ENCODE measurements at regions not wholly inside any gene's neighbourhood (a gene's known extent, or its start where the extent isn't known, plus 50 kb on each side); places are given as distances from the start of the nearest gene placed in this dataset.

DNA sequence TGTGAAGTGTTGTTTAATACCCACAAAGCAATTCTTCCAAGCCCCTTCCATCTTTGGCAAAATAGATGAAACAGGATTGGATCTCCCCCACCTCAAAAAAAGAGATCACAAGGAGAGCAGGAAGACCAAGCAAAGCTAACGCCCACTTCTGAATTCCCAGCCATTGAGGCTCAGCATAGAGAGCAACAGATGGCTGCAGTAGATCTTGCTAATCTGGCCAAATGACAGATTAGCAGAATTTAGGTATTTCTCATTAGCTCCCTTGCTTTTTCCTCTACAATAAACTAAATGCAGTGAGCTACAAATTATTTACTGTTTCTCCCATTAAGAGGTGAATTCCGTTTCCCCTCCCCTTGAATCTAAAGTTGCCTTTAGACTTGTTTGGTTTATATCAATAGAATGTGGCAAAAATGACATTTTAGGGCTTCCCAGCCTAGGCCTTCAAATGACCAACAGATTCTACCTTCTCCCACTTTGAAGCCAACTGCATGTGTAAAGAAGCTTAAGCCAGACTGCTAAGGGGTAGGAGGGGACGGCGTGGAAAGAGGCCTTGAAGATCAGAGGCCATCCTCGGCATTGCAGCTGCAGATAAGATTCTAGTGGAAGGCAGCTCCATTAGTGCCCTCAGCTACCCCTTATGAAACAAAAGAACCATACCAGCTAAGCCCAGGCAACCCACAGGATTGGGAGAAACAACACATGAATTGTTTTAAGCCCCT is 56.8 kb upstream of the CPEB4 start:
- peaks cover 4% of the 10 kb centered on the region for H3F3A ChIP-seq (ENCODE audit: control insufficient read depth, insufficient read depth)
- no peaks in the 10 kb centered on the region for H3K79me2 ChIP-seq (ENCODE audit: control insufficient read depth, low read length)
- H3K4me2 ChIP-seq (ENCODE audit: low read length): no peak overlapping the region
- peaks cover 75% of the 10 kb centered on the region for H3K4me1 ChIP-seq (ENCODE audit: control insufficient read depth, low read length)
- H3K36me3 ChIP-seq (ENCODE audit: control insufficient read depth, low read length): no peaks in the 10 kb centered on the region
- no peaks in the 10 kb centered on the region for H3K27me3 ChIP-seq (ENCODE audit: control insufficient read depth, low read length)
- H3K27ac ChIP-seq (ENCODE audit: low read depth, low read length): no peak overlapping the region
- no peaks in the 10 kb centered on the region for H3K9me2 ChIP-seq (replicated peaks; ENCODE audit: control insufficient read depth, low read length)
- TF ChIP-seq EZH2phosphoT487 (IDR thresholded peaks at IDR 0.05; ENCODE audit: borderline replicate concordance, low read length): no peak
- TF ChIP-seq, protein P1, sequence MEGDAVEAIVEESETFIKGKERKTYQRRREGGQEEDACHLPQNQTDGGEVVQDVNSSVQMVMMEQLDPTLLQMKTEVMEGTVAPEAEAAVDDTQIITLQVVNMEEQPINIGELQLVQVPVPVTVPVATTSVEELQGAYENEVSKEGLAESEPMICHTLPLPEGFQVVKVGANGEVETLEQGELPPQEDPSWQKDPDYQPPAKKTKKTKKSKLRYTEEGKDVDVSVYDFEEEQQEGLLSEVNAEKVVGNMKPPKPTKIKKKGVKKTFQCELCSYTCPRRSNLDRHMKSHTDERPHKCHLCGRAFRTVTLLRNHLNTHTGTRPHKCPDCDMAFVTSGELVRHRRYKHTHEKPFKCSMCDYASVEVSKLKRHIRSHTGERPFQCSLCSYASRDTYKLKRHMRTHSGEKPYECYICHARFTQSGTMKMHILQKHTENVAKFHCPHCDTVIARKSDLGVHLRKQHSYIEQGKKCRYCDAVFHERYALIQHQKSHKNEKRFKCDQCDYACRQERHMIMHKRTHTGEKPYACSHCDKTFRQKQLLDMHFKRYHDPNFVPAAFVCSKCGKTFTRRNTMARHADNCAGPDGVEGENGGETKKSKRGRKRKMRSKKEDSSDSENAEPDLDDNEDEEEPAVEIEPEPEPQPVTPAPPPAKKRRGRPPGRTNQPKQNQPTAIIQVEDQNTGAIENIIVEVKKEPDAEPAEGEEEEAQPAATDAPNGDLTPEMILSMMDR (IDR thresholded peaks at IDR 0.05; ENCODE audit: low read depth, low read length, poor library complexity, severe bottlenecking): no peak
- H3K9me3 ChIP-seq (ENCODE audit: control insufficient read depth, insufficient read depth, low read length): no peaks in the 10 kb centered on the region
- no peak overlapping the region for H3K4me3 ChIP-seq (ENCODE audit: low read length)
- H4K20me1 ChIP-seq (ENCODE audit: control insufficient read depth, insufficient read depth, low read depth, low read length): no peaks in the 10 kb centered on the region

DNA sequence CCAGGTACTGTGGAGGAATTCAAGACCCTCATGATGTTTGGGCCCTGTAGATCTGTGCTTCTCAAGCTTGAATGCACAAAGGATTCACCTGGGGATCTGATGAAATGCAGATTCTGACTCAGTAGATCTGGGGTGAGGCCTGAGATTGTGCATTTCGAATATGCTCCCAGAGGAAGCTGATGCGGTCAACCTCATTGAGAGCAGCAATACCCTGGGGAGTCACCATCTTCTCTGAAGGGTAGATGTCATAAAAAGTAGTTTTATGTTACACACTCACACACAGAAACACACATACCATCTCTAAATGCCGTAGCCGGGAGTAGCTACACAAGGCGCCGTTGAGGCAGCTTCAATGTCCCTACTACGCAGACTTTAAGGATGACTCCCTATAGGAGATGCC is 55.8 kb upstream of the CPEB4 start:
- Histone ChIP-seq H3F3A (ENCODE audit: control insufficient read depth, insufficient read depth) (peaks cover 4% of the 10 kb centered on the region), H3K27me3 (ENCODE audit: control insufficient read depth, low read length) (no peaks in the 10 kb centered on the region), H3K4me1 (ENCODE audit: control insufficient read depth, low read length) (peaks cover 69% of the 10 kb centered on the region), H3K36me3 (ENCODE audit: control insufficient read depth, low read length) (no peaks in the 10 kb centered on the region), H4K20me1 (ENCODE audit: control insufficient read depth, insufficient read depth, low read depth, low read length) (no peaks in the 10 kb centered on the region), H3K9me2 (replicated peaks; ENCODE audit: control insufficient read depth, low read length) (no peaks in the 10 kb centered on the region), H3K79me2 (ENCODE audit: control insufficient read depth, low read length) (no peaks in the 10 kb centered on the region), H3K4me3 (ENCODE audit: low read length) (no peak overlapping the region), H3K4me2 (ENCODE audit: low read length) (peak overlapping the region; percentile 2), H3K9me3 (ENCODE audit: control insufficient read depth, insufficient read depth, low read length) (no peaks in the 10 kb centered on the region), H3K27ac (ENCODE audit: low read depth, low read length) (no peak overlapping the region)
- TF ChIP-seq EZH2phosphoT487 (IDR thresholded peaks at IDR 0.05; ENCODE audit: borderline replicate concordance, low read length): no peak
- TF ChIP-seq, protein P1 (IDR thresholded peaks at IDR 0.05; ENCODE audit: low read depth, low read length, poor library complexity, severe bottlenecking): no peak

DNA sequence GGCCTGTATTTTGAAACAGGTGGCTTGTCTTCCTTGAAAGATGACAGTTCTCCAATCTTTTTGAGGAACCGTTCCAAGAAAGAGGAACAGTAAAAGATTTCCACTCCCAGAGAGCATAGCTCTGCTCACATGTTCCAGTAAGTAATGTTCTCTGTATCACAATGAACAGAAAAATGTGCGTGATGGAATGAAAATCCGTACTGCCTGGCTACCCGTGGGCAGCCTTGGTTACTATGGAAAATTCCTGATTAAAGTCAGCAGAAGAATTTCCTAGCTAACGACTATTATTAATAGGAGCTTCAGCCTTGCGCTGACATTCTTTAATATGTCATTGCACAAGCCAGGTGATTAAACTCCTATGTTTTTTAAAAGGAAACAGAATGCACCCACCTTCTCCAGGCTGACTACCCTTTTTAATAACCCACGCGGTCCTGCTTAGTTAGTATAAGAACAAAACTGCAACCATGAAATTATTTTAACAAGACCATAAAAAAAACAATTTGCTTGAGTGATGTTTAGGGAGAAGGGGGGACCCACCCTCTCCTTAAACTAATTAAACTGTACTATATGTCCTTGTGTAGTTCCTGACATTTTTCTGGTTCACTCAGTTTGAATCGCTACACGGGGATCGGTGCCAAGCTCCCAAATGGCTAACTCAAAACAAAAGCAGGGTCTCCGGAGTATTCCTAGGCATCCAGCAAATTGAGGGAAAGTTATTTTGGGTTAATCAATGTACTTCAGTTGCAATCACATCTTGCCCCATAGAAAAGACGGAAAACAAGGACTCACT is 54.8 kb upstream of the CPEB4 start:
- H4K20me1 ChIP-seq (ENCODE audit: control insufficient read depth, insufficient read depth, low read depth, low read length): no peaks in the 10 kb centered on the region
- peaks cover 69% of the 10 kb centered on the region for H3K4me1 ChIP-seq (ENCODE audit: control insufficient read depth, low read length)
- TF ChIP-seq EZH2phosphoT487 (IDR thresholded peaks at IDR 0.05; ENCODE audit: borderline replicate concordance, low read length): no peak
- TF ChIP-seq, protein P1 (IDR thresholded peaks at IDR 0.05; ENCODE audit: low read depth, low read length, poor library complexity, severe bottlenecking): no peak
- no peaks in the 10 kb centered on the region for H3K9me2 ChIP-seq (replicated peaks; ENCODE audit: control insufficient read depth, low read length)
- H3K36me3 ChIP-seq (ENCODE audit: control insufficient read depth, low read length): no peaks in the 10 kb centered on the region
- H3K4me3 ChIP-seq (ENCODE audit: low read length): no peak overlapping the region
- no peak overlapping the region for H3K27ac ChIP-seq (ENCODE audit: low read depth, low read length)
- H3K4me2 ChIP-seq (ENCODE audit: low read length): no peak overlapping the region
- H3F3A ChIP-seq (ENCODE audit: control insufficient read depth, insufficient read depth): peaks cover 4% of the 10 kb centered on the region
- H3K27me3 ChIP-seq (ENCODE audit: control insufficient read depth, low read length): no peaks in the 10 kb centered on the region
- H3K79me2 ChIP-seq (ENCODE audit: control insufficient read depth, low read length): no peaks in the 10 kb centered on the region
- H3K9me3 ChIP-seq (ENCODE audit: control insufficient read depth, insufficient read depth, low read length): no peaks in the 10 kb centered on the region
